HS-5 (cell line): ENCODE measurements at regions not wholly inside any gene's neighbourhood (a gene's known extent, or its start where the extent isn't known, plus 50 kb on each side); places are given as distances from the start of the nearest gene placed in this dataset.
A peak's percentile ranks its signal among the peaks of the same experiment; 100 is the strongest.

ENCODE experiments used
- DNase-seq: peaks from one replicate; pipeline ENCODE4 v3.0.0-alpha.2; 2012; ENCODE audit warnings: low read depth

DNA sequence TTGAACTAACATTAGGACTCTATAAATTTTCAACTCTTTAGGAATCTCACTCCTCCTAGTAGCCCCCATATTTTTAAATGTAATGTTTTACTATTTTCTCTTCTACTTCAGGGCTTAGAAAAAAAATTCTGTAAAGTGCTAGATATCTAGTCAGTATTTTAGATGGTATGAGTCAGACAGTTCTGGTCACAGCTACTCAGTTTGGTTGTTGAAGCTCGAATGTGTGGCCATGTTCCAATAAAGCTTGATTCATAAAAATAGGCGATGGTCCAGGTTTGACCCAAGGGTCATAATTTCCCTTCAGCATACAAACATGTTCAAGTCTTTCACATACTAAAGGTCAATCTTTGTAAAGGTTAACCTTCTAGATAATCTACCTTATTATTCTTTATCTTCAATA is 566.0 kb upstream of the CDH18 start:
- DNase-seq: peak; percentile 50

GRCh38 chr5:20537911-20538703 is 550.1 kb upstream of the CDH18 start:
- no peak for DNase-seq

DNA sequence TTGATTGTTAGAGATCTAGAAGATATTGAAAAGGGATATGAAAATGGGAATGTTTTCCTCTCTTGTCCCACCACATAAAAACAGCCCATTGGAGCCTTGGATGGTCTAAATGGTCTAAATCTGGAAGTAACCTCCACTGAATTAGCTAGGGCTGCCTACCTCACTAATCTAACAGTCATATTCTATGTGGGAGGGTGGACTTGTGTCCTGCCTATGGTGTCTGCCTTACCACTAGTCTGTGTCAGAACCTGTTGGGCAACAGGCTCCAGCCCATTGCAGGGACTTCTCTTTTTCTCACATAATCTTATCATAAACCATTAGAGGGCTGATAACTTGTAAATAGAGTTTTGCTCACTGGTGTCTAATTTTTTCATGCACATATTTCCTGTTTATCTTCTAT is 548.8 kb upstream of the CDH18 start:
- DNase-seq: no peak

DNA sequence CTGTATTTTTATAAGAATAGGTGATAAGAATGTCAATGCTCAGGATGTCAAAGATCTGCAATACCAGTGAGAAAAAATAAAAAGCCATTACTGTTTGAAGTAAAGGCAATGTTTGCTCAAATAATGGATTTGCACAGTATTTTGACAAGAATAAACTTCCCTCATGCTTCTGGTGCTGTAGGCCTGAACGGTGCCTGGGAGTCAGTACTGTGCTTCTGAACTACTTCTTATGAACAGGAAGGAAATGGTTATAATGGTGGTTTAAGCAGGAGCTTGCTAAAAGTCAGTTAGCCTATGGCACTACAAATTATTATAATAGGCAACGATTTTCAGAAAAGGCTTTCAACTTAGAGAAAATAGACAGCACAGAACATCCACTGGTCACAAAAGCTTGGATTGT is 548.3 kb upstream of the CDH18 start:
- no peak for DNase-seq

DNA sequence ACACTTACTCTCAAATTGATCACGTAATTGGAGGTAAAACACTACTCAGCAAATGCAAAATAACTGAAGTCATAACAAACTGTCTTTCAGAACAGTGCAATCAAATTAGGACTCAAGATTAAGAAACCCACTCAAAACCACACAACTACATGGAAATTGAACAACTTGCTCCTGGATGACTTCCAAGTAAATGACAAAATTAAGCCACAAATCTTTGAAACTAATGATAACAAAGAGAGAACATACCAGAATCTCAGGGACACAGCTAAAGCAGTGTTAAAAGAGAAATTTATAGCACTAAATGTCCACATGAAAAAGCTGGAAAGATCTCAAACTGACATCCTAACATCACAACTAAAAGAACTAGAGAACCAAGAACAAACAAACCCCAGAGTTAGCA is 540.5 kb upstream of the CDH18 start:
- no peak for DNase-seq

DNA sequence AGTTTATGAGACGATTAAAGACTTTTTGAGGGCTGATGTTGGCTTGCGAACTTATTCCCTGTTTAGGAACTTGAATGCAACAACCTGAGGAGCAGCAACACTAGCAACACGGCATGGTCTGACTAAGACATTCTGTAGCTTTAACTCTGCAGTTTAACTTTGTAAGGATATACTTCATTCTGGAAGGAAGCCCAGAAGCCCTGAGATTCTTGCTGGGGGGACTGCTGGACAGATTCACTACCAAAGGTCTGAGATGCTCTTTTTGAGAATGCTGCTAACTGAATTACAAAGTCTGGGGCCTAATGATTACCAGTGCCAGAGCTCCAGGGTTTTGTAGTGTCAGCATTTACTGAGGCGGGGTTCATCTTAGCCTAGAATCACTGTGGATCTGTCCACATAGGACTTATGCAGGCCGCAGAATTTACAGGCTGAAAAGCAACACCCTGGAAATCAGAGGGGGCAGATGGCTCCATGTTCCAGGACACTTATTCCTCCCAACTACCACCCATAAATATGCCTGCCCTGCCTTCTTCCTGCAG is 537.1 kb upstream of the CDH18 start:
- DNase-seq: no peak

DNA sequence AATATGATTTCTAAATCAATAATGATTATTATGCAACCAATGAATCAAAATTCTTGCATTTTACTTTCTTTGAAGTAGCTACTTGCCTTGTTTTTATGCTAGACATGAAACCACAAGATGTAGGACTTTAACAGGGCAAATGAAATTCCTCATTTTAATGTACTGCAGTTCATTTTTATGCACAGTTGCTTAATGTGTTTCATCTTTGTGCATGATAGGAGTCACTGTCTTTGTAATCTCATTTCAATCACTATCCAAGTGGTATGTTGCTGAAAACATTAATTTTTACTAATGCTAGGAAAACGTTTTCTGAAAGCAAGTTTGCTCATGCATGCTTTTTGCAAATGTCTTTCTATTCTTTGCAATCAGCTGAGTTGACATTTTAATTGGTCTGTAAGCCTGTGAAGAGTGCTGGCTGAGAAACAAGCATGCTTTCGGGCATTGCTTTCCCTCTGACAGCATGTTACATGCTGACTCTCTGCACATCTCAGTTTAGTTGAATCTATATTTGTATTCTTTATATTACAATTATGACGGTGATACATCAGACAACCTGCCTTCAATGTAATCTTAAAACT is 535.0 kb upstream of the CDH18 start:
- no peak for DNase-seq

- DNase-seq: no peak
These were observed 527.6 kb upstream of the CDH18 start for GRCh38 chr5:20515606-20516005.

GRCh38 chr5:20514145-20514544 is 526.1 kb upstream of the CDH18 start:
- DNase-seq: no peak

- DNase-seq: no peak
These were observed 512.5 kb upstream of the CDH18 start for GRCh38 chr5:20500546-20500945.

GRCh38 chr5:20498926-20499325 is 510.9 kb upstream of the CDH18 start:
- no peak for DNase-seq

DNA sequence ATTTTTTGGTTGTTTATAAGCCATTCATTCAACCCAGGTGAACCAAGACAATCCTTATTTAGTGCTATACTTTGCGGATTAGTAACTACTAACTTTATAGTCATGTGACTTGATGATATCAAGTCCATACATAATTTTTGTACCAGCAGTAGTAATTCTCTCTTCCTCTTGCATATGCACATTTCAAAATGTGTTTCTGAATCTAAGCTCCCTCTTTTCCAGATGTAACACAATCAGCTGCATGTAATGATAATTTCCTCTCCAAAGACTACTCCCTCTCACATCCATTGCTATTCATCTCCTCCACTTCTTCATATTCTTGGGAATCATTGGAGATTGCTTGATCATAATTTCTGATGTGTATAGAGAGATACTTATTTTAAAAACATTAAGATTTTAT is 510.1 kb upstream of the CDH18 start:
- DNase-seq: no peak

GRCh38 chr5:20497356-20497755 is 509.4 kb upstream of the CDH18 start:
- no peak for DNase-seq

DNA sequence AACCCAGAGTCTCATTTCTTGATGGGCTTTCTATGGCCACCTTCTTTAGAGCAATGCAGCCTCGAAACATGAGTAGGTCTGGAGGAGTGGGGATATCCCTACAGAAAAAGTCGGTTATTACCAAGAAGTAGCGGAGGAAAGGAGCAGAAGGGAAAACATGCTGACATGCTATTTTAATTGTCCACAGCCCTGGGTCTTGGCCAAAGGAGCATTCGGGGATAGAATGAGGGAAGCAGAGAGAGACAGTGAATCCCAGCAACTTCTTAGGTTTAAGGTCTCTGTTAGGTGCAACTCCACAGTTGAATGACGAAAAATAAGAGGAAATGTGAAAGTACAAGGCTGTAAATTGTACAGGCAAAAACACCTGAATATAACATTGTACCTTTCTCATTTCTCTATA is 506.7 kb upstream of the CDH18 start:
- DNase-seq: no peak

DNA sequence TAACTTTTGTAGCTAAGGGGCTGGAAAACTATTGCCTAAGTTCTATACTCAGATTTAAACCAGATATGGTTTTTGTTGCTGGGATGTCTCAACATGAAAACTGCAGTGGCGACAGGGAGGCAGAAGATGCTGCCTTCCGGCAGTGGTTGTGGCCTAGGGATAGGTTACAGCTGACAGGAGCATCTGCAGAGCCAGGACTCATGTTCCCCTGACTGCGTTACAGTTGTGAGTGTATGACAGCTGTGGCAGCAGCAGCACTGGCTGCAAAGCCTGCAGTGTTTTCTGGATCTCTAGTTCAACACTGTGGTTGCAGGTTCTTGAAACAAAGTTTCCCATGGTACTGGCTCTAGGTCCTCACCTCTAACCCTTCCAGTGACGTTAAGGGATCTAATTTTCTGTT is 498.8 kb upstream of the CDH18 start:
- no peak for DNase-seq

- no peak for DNase-seq
These were observed 488.0 kb upstream of the CDH18 start for GRCh38 chr5:20476016-20476415.

GRCh38 chr5:20470997-20471396 is 483.0 kb upstream of the CDH18 start:
- DNase-seq: no peak

- DNase-seq: no peak
These were observed 481.8 kb upstream of the CDH18 start for GRCh38 chr5:20469792-20470191.

DNA sequence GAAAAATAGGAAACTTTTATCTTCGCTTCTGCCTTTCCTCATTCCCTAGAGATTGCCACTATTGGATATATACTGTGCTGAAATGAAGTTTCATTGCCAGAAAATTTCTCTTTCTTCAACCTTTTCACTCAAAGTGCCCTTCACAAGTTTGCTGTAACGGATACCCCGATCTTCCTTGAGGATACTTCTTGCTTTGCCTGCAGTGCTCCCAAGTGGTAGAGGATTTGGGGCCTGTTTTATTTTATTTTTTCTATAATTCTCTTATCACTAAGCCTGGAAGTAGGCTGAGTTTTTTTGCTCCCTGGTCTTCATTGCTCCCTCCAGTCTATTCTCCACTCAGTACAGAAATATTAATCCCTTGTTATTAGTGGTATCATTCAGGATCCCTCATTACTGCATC is 481.4 kb upstream of the CDH18 start:
- no peak for DNase-seq

GRCh38 chr5:20466512-20466911 is 478.5 kb upstream of the CDH18 start:
- DNase-seq: no peak

DNA sequence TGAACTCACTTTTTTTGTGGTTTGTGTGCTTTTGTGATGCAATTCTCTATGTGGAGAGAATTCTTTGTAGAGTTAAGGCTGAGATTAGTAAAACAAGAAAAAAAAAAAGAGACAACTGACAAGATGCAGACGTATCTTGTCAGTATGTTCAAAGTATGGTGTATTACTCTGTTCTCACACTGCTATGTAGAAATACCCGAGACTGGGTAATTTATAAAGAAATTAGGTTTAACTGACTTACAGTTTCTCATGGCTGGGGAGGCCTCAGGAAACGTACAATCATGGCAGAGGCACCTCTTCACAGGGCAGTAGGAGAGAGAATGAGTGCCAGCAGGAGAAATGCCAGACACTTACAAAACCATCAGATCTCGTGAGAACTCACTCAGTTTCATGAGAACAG is 475.2 kb upstream of the CDH18 start:
- no peak for DNase-seq

DNA sequence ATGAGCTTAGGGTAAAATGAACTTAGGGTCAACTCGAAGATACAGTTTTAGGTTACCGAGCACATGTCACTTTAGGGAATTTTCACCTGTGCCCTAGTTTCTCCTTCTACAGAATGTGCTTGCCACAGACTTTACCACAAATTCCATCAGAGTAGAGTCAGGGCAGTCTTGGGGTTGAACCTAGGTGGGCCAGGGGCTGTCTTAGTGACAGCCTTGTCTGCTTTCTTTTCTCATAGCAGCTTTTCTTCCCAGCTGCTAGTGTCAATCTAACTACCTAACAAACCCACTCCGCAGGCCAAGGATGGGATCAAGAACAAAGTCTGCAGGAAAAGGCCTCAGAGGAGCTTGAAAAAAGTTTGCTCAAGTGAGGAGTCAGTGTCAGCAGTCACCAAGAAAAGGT is 458.1 kb upstream of the CDH18 start:
- DNase-seq: no peak

DNA sequence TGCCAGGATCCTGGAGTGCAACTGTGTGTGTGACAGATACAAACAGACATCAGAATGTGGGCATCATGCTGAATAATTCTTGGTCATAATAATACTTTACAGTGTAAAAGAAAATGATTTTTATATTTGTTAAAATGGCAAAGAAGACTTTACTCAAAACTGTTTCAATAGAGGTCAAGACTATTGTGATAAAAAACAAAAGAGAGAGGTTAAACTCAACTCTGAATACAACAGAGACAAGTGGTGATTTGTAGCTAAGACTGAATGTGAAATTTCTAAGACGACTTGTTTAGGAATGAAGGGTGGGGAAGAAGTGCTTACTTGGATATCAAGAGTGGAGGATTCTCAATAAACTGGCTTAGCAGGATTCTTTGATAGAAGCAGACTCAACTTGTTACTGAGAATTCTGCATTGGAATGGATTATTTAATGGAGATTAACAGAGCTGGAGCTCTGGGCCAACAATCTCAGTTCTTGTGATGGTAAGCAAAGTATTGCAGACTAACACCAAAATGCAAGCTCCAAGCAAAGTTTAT is 457.4 kb upstream of the CDH18 start:
- DNase-seq: no peak

DNA sequence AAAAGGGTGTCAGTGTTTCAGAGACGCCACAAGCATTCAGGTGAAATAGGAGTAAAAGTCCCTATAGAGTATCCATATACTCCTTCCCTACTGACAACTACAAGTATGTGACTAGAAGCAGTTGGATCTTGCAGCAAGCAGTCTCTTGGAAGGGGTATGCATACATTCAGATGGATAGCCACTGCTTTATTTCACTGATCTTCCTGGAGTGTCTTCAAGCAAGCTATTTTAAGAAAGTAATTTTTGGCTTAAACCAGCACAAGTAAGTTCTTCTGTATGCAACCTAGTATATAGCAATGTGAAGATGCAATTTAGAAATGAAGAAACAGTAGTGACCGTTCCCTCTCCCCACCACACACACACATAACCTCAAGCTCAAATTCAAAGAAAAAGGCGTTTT is 446.8 kb upstream of the CDH18 start:
- no peak for DNase-seq
